VCaP (cell line): ENCODE measurements at regions not wholly inside any gene's neighbourhood (a gene's known extent, or its start where the extent isn't known, plus 50 kb on each side); places are given as distances from the start of the nearest gene placed in this dataset.

Source experiments
- H3K27ac ChIP-seq: fragments of 450-650 bp; 2 replicates; pipeline ENCODE4 v1.5.1; 2017
- CTCF ChIP-seq: fragments of 450-650 bp; conservative IDR thresholded peaks from 2 replicates; pipeline ENCODE4 v1.5.1; 2017; ENCODE audit warnings: mild to moderate bottlenecking, moderate library complexity

- TF ChIP-seq CTCF = no peak
- no peak overlapping the region for H3K27ac ChIP-seq
Measured at GRCh38 chr13:106291006-106291405, 244.5 kb downstream of the EFNB2 start.

GRCh38 chr13:106287351-106287750 is 248.1 kb downstream of the EFNB2 start:
- no peak for TF ChIP-seq CTCF
- H3K27ac ChIP-seq = 0 out of 2 replicates have a peak overlapping the region, but pooled peaks have one; percentile 7

GRCh38 chr13:106286811-106287210 is 248.7 kb downstream of the EFNB2 start:
- no peak for TF ChIP-seq CTCF
- H3K27ac ChIP-seq = 0 out of 2 replicates have a peak overlapping the region, but pooled peaks have one; percentile 7

- no peak for TF ChIP-seq CTCF
Measured at GRCh38 chr13:106284358-106284757, 251.1 kb downstream of the EFNB2 start.

GRCh38 chr13:106281426-106281825 is 254.0 kb downstream of the EFNB2 start:
- no peak overlapping the region for H3K27ac ChIP-seq
- no peak for TF ChIP-seq CTCF

More at GRCh38 chr13:106284358-106284757, 251.1 kb downstream of the EFNB2 start:
- no peak overlapping the region for H3K27ac ChIP-seq

GRCh38 chr13:106277484-106278154 is 257.8 kb downstream of the EFNB2 start:
- no peak for TF ChIP-seq CTCF
- no peak overlapping the region for H3K27ac ChIP-seq

- no peak overlapping the region for H3K27ac ChIP-seq
- no peak for TF ChIP-seq CTCF
Measured at GRCh38 chr13:106276876-106277275, 258.6 kb downstream of the EFNB2 start.
